Gastroesophageal sphincter (tissue), 4 donors: ENCODE measurements at regions not wholly inside any gene's neighbourhood (a gene's known extent, or its start where the extent isn't known, plus 50 kb on each side); places are given as distances from the start of the nearest gene placed in this dataset.

Experiments used
- ATAC-seq: fragments of 150-250 bp; one replicate; pipeline ENCODE4 v1.9.1; 2016; ENCODE audit warnings: mild to moderate bottlenecking, moderate library complexity
- H3K27ac ChIP-seq, 4 donors: fragments of 200-600 bp; sonication (generic) in 3 of 4; 1 replicate in 3 of 4; 2 replicates in 1 of 4; pipeline ENCODE4 v1.5.1; 2016 to 2019
- H3K27me3 ChIP-seq: fragments of 200-600 bp; sonication (generic); one replicate; pipeline ENCODE4 v1.5.1; 2019
- H3K36me3 ChIP-seq, 2 donors: fragments of 200-600 bp; sonication (generic); one replicate each; pipeline ENCODE4 v1.5.1; 2019; ENCODE audit warnings: control low read depth in 1 of 2
- H3K4me1 ChIP-seq, 3 donors: fragments of 200-600 bp; sonication (generic); 1 replicate in 2 of 3; 2 replicates in 1 of 3; pipeline ENCODE4 v1.5.1; 2016 to 2019; ENCODE audit warnings: control low read depth in 2 of 3
- H3K4me3 ChIP-seq, 2 donors: fragments of 200-600 bp; sonication (generic); one replicate each; pipeline ENCODE4 v1.5.1; 2019; ENCODE audit warnings: mild to moderate bottlenecking in 1 of 2, moderate library complexity in 1 of 2
- H3K9me3 ChIP-seq, 3 donors: fragments of 200-600 bp; sonication (generic); one replicate each; pipeline ENCODE4 v1.5.1; 2017 to 2019; ENCODE audit warnings: control low read depth in 2 of 3
- EP300 ChIP-seq: sonication (generic); formaldehyde crosslinking; IDR thresholded peaks from one replicate; pipeline ENCODE4 v1.6.1; 2017; ENCODE audit warnings: antibody characterized with exemption, mild to moderate bottlenecking
- POLR2A ChIP-seq, 2 donors: fragments of 450-650 bp; IDR thresholded peaks; one replicate each; pipeline ENCODE4 v1.6.1; 2017; ENCODE audit warnings: antibody characterized with exemption in 2 of 2, mild to moderate bottlenecking in 2 of 2, moderate library complexity in 1 of 2
- POLR2AphosphoS5 ChIP-seq: sonication (generic); formaldehyde crosslinking; IDR thresholded peaks from one replicate; pipeline ENCODE4 v1.6.1; 2017; ENCODE audit warnings: antibody characterized with exemption
- WGBS, 2 donors: methylation state at CpG; one replicate each; pipeline ENCODE4 v1.1.5; 2018; ENCODE audit warnings: low coverage in 1 of 2; 5-methylcytosine and 5-hydroxymethylcytosine counted together
- TF ChIP-seq, protein P1 (sequence below), 4 experiments: fragments of 200-600 bp in 2 of 4; fragments of 450-650 bp in 2 of 4; sonication (generic) in 1 of 4; IDR thresholded peaks; one replicate each; pipeline ENCODE4 v1.5.1; 2017 to 2019; ENCODE audit warnings: antibody characterized with exemption in 4 of 4, mild to moderate bottlenecking in 2 of 4, moderate library complexity in 2 of 4

GRCh38 chr14:86896701-86897100 is 1096.3 kb downstream of the GALC start:
- no peak overlapping the region for H3K4me3 ChIP-seq
- no peak overlapping the region for H3K27ac ChIP-seq
- no peaks in the 10 kb centered on the region for H3K27me3 ChIP-seq
- H3K4me1 ChIP-seq: no peaks in the 10 kb centered on the region
- no peak for TF ChIP-seq EP300
- no peak for TF ChIP-seq POLR2AphosphoS5
- no peak for TF ChIP-seq POLR2A (IDR thresholded peaks at IDR 0.05)
- TF ChIP-seq, protein P1, sequence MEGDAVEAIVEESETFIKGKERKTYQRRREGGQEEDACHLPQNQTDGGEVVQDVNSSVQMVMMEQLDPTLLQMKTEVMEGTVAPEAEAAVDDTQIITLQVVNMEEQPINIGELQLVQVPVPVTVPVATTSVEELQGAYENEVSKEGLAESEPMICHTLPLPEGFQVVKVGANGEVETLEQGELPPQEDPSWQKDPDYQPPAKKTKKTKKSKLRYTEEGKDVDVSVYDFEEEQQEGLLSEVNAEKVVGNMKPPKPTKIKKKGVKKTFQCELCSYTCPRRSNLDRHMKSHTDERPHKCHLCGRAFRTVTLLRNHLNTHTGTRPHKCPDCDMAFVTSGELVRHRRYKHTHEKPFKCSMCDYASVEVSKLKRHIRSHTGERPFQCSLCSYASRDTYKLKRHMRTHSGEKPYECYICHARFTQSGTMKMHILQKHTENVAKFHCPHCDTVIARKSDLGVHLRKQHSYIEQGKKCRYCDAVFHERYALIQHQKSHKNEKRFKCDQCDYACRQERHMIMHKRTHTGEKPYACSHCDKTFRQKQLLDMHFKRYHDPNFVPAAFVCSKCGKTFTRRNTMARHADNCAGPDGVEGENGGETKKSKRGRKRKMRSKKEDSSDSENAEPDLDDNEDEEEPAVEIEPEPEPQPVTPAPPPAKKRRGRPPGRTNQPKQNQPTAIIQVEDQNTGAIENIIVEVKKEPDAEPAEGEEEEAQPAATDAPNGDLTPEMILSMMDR (IDR thresholded peaks at IDR 0.05): no peak
- ATAC-seq: no peak
- no peaks in the 10 kb centered on the region for H3K9me3 ChIP-seq
- H3K36me3 ChIP-seq: no peaks in the 10 kb centered on the region
- WGBS, 2 donors: 57 to 60% methylated on average over 4 of the region's 4 CpGs

GRCh38 chr14:86892152-86892956 is 1100.6 kb downstream of the GALC start:
- H3K4me1 ChIP-seq: no peaks in the 10 kb centered on the region
- TF ChIP-seq, protein P1 (IDR thresholded peaks at IDR 0.05): no peak
- TF ChIP-seq POLR2A (IDR thresholded peaks at IDR 0.05) (no peak), EP300 (no peak), POLR2AphosphoS5 (no peak)
- 15 to 59% methylated on average over 2 of the region's 2 CpGs for WGBS, 2 donors
- no peaks in the 10 kb centered on the region for H3K36me3 ChIP-seq
- ATAC-seq: no peak
- H3K27ac ChIP-seq: no peak overlapping the region
- peaks cover 0 to 3% (median 0%) of the 10 kb centered on the region in 3 donors for H3K9me3 ChIP-seq
- no peak overlapping the region for H3K4me3 ChIP-seq
- H3K27me3 ChIP-seq: no peaks in the 10 kb centered on the region

GRCh38 chr14:86885280-86885679 is 1107.7 kb downstream of the GALC start:
- TF ChIP-seq POLR2AphosphoS5: no peak
- TF ChIP-seq POLR2A (IDR thresholded peaks at IDR 0.05): no peak
- 84 to 85% methylated on average over 3 to 4 of the region's 4 CpGs for WGBS, 2 donors
- no peaks in the 10 kb centered on the region for H3K4me1 ChIP-seq
- H3K36me3 ChIP-seq: no peaks in the 10 kb centered on the region
- H3K27ac ChIP-seq: no peak overlapping the region
- peaks cover 0 to 4% (median 0%) of the 10 kb centered on the region in 3 donors for H3K9me3 ChIP-seq
- ATAC-seq: no peak
- H3K27me3 ChIP-seq: no peaks in the 10 kb centered on the region
- no peak overlapping the region for H3K4me3 ChIP-seq

DNA sequence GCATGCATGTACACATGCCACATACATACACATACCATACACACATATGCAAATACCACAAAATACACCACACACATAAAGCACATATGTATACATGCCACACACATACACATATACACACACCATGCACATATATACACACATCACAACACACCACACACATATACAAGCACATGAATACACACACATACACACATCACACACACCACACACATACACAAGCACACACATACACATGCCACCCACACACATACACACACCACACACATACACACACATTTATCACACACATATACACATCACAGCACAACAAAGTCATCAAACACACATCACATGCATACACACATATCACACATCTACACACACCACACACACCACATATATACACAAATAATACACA is 1108.5 kb downstream of the GALC start:
- no peak for ATAC-seq

DNA sequence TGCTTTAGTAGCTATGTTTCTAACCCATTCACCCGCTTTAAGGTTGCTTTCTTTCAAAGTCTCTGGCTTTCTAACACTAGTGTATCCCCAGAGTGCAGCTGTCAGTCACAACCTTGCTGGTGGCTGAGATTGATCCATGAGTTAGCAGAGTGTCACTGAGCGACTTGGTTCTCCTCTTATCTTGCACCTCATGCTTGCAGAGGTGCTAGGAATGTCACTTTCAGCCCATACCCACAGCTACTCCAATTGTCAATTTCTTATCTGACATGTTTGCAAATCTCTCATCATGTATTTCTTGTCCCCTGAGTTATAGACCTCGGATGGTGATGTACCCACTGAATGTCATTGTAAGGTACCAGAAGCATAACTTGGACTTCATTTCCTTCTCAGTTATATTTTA is 1110.2 kb downstream of the GALC start:
- Histone ChIP-seq H3K27me3 (no peaks in the 10 kb centered on the region), H3K4me3 (no peak overlapping the region), H3K27ac (no peak overlapping the region), H3K4me1 (no peaks in the 10 kb centered on the region), H3K36me3 (no peaks in the 10 kb centered on the region), H3K9me3 (peaks cover 0 to 8% (median 0%) of the 10 kb centered on the region in 3 donors)
- TF ChIP-seq, protein P1 (IDR thresholded peaks at IDR 0.05): no peak
- TF ChIP-seq POLR2A (IDR thresholded peaks at IDR 0.05): no peak
- TF ChIP-seq POLR2AphosphoS5: no peak
- no peak for TF ChIP-seq EP300
- no peak for ATAC-seq
- 62 to 64% methylated on average over 3 of the region's 3 CpGs for WGBS, 2 donors

More for the DNA sequence above, 1108.5 kb downstream of the GALC start:
- H3K4me3 ChIP-seq: no peak overlapping the region
- no peaks in the 10 kb centered on the region for H3K4me1 ChIP-seq
- H3K27me3 ChIP-seq: no peaks in the 10 kb centered on the region
- H3K36me3 ChIP-seq: no peaks in the 10 kb centered on the region
- H3K27ac ChIP-seq: no peak overlapping the region
- TF ChIP-seq POLR2A (IDR thresholded peaks at IDR 0.05) (no peak), EP300 (no peak), POLR2AphosphoS5 (no peak)
- TF ChIP-seq, protein P1 (IDR thresholded peaks at IDR 0.05): no peak
- peaks cover 0 to 7% (median 0%) of the 10 kb centered on the region in 3 donors for H3K9me3 ChIP-seq
